ENCODE measurements at regions not wholly inside any gene's neighbourhood (a gene's known extent, or its start where the extent isn't known, plus 50 kb on each side); places are given as distances from the start of the nearest gene placed in this dataset.

DNA sequence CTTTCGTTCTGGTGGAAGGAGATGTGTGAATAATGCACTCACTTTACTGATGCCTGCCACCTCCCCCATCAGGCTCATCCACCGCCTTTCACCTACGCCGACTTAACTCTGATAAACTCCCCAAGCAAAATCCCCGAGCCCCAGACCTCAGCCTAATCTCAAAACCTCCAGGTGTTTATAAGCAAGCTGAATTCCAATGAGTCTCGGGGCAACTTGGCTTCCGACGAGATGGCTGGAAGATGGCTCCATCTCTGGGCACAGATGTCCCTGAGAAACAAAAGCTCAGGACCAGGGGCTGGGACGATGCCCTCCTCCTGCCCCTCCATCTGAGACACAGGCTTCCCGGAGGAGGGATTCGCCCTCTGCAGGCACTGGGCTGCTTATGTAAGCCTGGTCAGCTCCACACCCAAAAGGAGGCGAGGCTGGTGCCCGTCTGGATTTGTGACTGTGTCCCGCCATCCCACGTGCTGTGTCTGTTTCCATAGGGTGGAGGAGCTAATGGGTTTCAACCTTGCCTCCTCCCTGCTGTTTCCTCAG lies 386.4 kb upstream of the TNRC6C start:
- Histone ChIP-seq H3K36me3 (no peaks in the 10 kb centered on the region), H3K4me3 (no peak overlapping the region), H3K27me3 (no peaks in the 10 kb centered on the region), H3K4me1 (no peaks in the 10 kb centered on the region), H3K27ac (no peak overlapping the region), H3K9me3 (no peaks in the 10 kb centered on the region)
- intact Hi-C loops (cut with DNase I; ENCODE audit: low total_unique reads), result loop anchor here (10.0 kb wide), 1 partner anchor 47 kb away; no protein-coding TSS in a partner anchor
- no peak for TF ChIP-seq POLR2A (IDR thresholded peaks at IDR 0.05)
- TF ChIP-seq, protein P1, sequence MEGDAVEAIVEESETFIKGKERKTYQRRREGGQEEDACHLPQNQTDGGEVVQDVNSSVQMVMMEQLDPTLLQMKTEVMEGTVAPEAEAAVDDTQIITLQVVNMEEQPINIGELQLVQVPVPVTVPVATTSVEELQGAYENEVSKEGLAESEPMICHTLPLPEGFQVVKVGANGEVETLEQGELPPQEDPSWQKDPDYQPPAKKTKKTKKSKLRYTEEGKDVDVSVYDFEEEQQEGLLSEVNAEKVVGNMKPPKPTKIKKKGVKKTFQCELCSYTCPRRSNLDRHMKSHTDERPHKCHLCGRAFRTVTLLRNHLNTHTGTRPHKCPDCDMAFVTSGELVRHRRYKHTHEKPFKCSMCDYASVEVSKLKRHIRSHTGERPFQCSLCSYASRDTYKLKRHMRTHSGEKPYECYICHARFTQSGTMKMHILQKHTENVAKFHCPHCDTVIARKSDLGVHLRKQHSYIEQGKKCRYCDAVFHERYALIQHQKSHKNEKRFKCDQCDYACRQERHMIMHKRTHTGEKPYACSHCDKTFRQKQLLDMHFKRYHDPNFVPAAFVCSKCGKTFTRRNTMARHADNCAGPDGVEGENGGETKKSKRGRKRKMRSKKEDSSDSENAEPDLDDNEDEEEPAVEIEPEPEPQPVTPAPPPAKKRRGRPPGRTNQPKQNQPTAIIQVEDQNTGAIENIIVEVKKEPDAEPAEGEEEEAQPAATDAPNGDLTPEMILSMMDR (IDR thresholded peaks at IDR 0.05), result no peak
- DNase-seq, result no peak

GRCh38 chr17:77572851-77573250 lies 385.7 kb upstream of the TNRC6C start:
- intact Hi-C loops (cut with DNase I; ENCODE audit: low total_unique reads), result loop anchor here (10.0 kb wide), 1 partner anchor 48 kb away; no protein-coding TSS in a partner anchor

GRCh38 chr17:77577491-77577890 lies 381.0 kb upstream of the TNRC6C start:
- Histone ChIP-seq H3K36me3 (no peaks in the 10 kb centered on the region), H3K4me1 (no peaks in the 10 kb centered on the region), H3K4me3 (no peak overlapping the region), H3K27ac (no peak overlapping the region), H3K9me3 (no peaks in the 10 kb centered on the region), H3K27me3 (no peaks in the 10 kb centered on the region)
- TF ChIP-seq, protein P1 (IDR thresholded peaks at IDR 0.05), result no peak
- no peak for TF ChIP-seq POLR2A (IDR thresholded peaks at IDR 0.05)
- no peak for DNase-seq
- intact Hi-C loops (cut with DNase I; ENCODE audit: low total_unique reads), result loop anchor here (10.0 kb wide), 1 partner anchor 53 kb away; no protein-coding TSS in a partner anchor

More at GRCh38 chr17:77572851-77573250, 385.7 kb upstream of the TNRC6C start:
- no peak overlapping the region for H3K4me3 ChIP-seq
- TF ChIP-seq, protein P1 (IDR thresholded peaks at IDR 0.05), result no peak
- no peak for TF ChIP-seq POLR2A (IDR thresholded peaks at IDR 0.05)
- no peaks in the 10 kb centered on the region for H3K27me3 ChIP-seq
- no peaks in the 10 kb centered on the region for H3K4me1 ChIP-seq
- DNase-seq, result no peak
- no peaks in the 10 kb centered on the region for H3K36me3 ChIP-seq
- H3K9me3 ChIP-seq, result no peaks in the 10 kb centered on the region
- H3K27ac ChIP-seq, result no peak overlapping the region

DNA sequence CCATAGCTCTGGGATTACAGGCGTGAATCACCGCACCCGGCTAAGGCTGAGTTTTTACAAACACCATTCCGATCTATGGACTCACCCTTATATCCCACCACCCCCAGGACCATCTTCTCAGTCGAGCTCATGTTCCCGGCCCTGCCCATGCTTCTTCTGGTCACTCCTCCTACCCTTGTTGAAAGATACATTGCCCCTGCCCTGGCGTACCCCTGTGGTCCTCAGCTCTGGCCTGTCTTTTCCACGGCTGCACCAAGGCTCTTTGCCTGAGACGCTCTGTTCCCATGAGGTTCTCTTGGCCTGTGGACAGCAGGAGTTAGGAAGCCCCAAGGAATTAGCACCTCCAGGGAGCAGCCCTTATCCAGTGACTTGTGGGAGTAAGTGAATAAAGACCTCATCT lies 379.4 kb upstream of the TNRC6C start:
- Histone ChIP-seq H3K4me3 (no peak overlapping the region), H3K9me3 (no peaks in the 10 kb centered on the region), H3K4me1 (no peaks in the 10 kb centered on the region), H3K36me3 (no peaks in the 10 kb centered on the region), H3K27me3 (no peaks in the 10 kb centered on the region), H3K27ac (no peak overlapping the region)
- no peak for TF ChIP-seq POLR2A (IDR thresholded peaks at IDR 0.05)
- TF ChIP-seq, protein P1 (IDR thresholded peaks at IDR 0.05), result no peak
- intact Hi-C loops (cut with DNase I; ENCODE audit: low total_unique reads), result loop anchor here (10.0 kb wide), 1 partner anchor 54 kb away; no protein-coding TSS in a partner anchor
- DNase-seq, result no peak

DNA sequence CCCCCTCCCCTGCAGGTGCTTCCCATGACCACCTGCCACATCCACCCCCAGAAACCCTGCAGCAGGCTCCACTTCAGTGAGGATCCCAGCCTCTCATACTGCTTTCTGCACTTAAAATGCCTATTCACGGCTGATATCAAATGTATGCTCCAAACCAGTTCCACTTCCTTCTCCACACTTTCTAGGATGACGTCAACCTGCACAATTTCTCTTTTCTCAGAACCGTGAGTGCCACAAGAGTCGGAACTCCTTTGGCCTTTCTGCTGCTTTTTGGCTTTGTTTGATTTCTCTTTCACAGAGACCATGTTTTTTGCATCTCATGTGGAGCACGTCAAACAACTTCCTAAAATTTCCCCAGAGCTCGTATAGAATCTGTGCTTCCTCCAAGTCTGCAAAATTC lies 378.8 kb upstream of the TNRC6C start:
- no peak for DNase-seq
- H3K4me3 ChIP-seq, result no peak overlapping the region
- intact Hi-C loops (cut with DNase I; ENCODE audit: low total_unique reads), result loop anchor here (10.0 kb wide), 1 partner anchor 55 kb away; no protein-coding TSS in a partner anchor
- no peaks in the 10 kb centered on the region for H3K4me1 ChIP-seq
- TF ChIP-seq POLR2A (IDR thresholded peaks at IDR 0.05), result no peak
- TF ChIP-seq, protein P1 (IDR thresholded peaks at IDR 0.05), result no peak
- no peaks in the 10 kb centered on the region for H3K27me3 ChIP-seq
- H3K27ac ChIP-seq, result no peak overlapping the region
- H3K9me3 ChIP-seq, result no peaks in the 10 kb centered on the region
- no peaks in the 10 kb centered on the region for H3K36me3 ChIP-seq
